Hepatocyte (in vitro differentiated cells): ENCODE measurements at regions not wholly inside any gene's neighbourhood (a gene's known extent, or its start where the extent isn't known, plus 50 kb on each side); places are given as distances from the start of the nearest gene placed in this dataset.

Source experiments
- DNase-seq: peaks from one replicate; pipeline ENCODE4 v3.0.0-alpha.2; 2016; ENCODE audit warnings: low spot score
- H2AFZ ChIP-seq: fragments of 200-600 bp; sonication (generic); 2 replicates; pipeline ENCODE4 v1.6.0; 2016; ENCODE audit warnings: antibody characterized with exemption, mild to moderate bottlenecking
- H3K27ac ChIP-seq: fragments of 200-600 bp; sonication (generic); 2 replicates; pipeline ENCODE4 v1.5.1; 2016; ENCODE audit warnings: mild to moderate bottlenecking
- H3K27me3 ChIP-seq: fragments of 200-600 bp; sonication (generic); 2 replicates; pipeline ENCODE4 v1.6.1; 2016
- H3K36me3 ChIP-seq: fragments of 200-600 bp; sonication (generic); replicated peaks from 2 replicates; pipeline ENCODE4 v1.5.1; 2016; ENCODE audit warnings: low read depth; ENCODE audit not compliant: insufficient read depth
- H3K4me1 ChIP-seq: fragments of 200-600 bp; sonication (generic); 2 replicates; pipeline ENCODE4 v1.5.1; 2016; ENCODE audit warnings: mild to moderate bottlenecking, moderate library complexity; ENCODE audit not compliant: insufficient read depth
- H3K4me2 ChIP-seq: fragments of 200-600 bp; sonication (generic); 2 replicates; pipeline ENCODE4 v1.6.0; 2016
- H3K4me3 ChIP-seq: fragments of 200-600 bp; sonication (generic); 2 replicates; pipeline ENCODE4 v1.5.1; 2016; ENCODE audit warnings: mild to moderate bottlenecking
- H3K79me2 ChIP-seq: fragments of 200-600 bp; sonication (generic); 2 replicates; pipeline ENCODE4 v1.6.0; 2017; ENCODE audit warnings: mild to moderate bottlenecking
- H3K9me2 ChIP-seq: fragments of 200-600 bp; sonication (generic); replicated peaks from 2 replicates; pipeline ENCODE4 v1.6.0; 2017; ENCODE audit warnings: mild to moderate bottlenecking; ENCODE audit not compliant: insufficient read depth
- H3K9me3 ChIP-seq: fragments of 200-600 bp; sonication (generic); 2 replicates; pipeline ENCODE4 v1.5.1; 2016; ENCODE audit warnings: low read depth, mild to moderate bottlenecking
- H4K20me1 ChIP-seq: fragments of 200-600 bp; sonication (generic); 2 replicates; pipeline ENCODE4 v1.6.0; 2016; ENCODE audit warnings: mild to moderate bottlenecking; ENCODE audit not compliant: insufficient read depth, poor library complexity, severe bottlenecking
- CTCF ChIP-seq: fragments of 200-600 bp; sonication (generic); IDR thresholded peaks from 2 replicates; pipeline ENCODE4 v1.5.1; 2016; ENCODE audit warnings: antibody characterized with exemption, mild to moderate bottlenecking; ENCODE audit not compliant: poor library complexity
- EZH2 ChIP-seq: fragments of 200-600 bp; sonication (generic); IDR thresholded peaks from 2 replicates; pipeline ENCODE4 v1.6.1; 2016; ENCODE audit warnings: antibody characterized with exemption, mild to moderate bottlenecking, borderline replicate concordance
- EZH2phosphoT487 ChIP-seq: fragments of 200-600 bp; sonication (generic); IDR thresholded peaks from one replicate; pipeline ENCODE4 v1.6.1; 2018; ENCODE audit warnings: antibody characterized with exemption, mild to moderate bottlenecking, low read depth, moderate library complexity; ENCODE audit not compliant: unreplicated experiment, severe bottlenecking
- WGBS: methylation state at CpG from one replicate; pipeline ENCODE4 v1.1.6; 2016; ENCODE audit warnings: low lambda C conversion rate; ENCODE audit errors: missing lambda C conversion rate; 5-methylcytosine and 5-hydroxymethylcytosine counted together

GRCh38 chr15:47383102-47383501 is 334.2 kb upstream of the SEMA6D start:
- DNase-seq, result no peak
- TF ChIP-seq EZH2 (no peak), CTCF (no peak), EZH2phosphoT487 (no peak)
- no peaks in the 10 kb centered on the region for H3K9me2 ChIP-seq
- H3K36me3 ChIP-seq, result no peaks in the 10 kb centered on the region
- 86% methylated on average over 5 of the region's 5 CpGs for WGBS
- H3K27me3 ChIP-seq, result no peaks in the 10 kb centered on the region
- H4K20me1 ChIP-seq, result no peaks in the 10 kb centered on the region
- H3K4me1 ChIP-seq, result peaks cover 7% of the 10 kb centered on the region
- no peak overlapping the region for H3K27ac ChIP-seq
- H3K4me2 ChIP-seq, result no peak overlapping the region
- H2AFZ ChIP-seq, result no peak overlapping the region
- no peak overlapping the region for H3K4me3 ChIP-seq
- no peaks in the 10 kb centered on the region for H3K79me2 ChIP-seq
- H3K9me3 ChIP-seq, result no peaks in the 10 kb centered on the region

GRCh38 chr15:47383801-47384200 is 333.5 kb upstream of the SEMA6D start:
- Histone ChIP-seq H3K4me1 (peaks cover 7% of the 10 kb centered on the region), H3K4me2 (no peak overlapping the region), H3K27ac (peak overlapping the region; percentile 38), H4K20me1 (no peaks in the 10 kb centered on the region), H3K4me3 (no peak overlapping the region), H3K27me3 (no peaks in the 10 kb centered on the region), H3K36me3 (no peaks in the 10 kb centered on the region), H3K9me2 (no peaks in the 10 kb centered on the region), H2AFZ (no peak overlapping the region), H3K79me2 (no peaks in the 10 kb centered on the region), H3K9me3 (no peaks in the 10 kb centered on the region)
- 71% methylated on average over 3 of the region's 3 CpGs for WGBS
- no peak for DNase-seq
- TF ChIP-seq EZH2, result no peak
- TF ChIP-seq EZH2phosphoT487, result no peak
- no peak for TF ChIP-seq CTCF

GRCh38 chr15:47384341-47384740 is 333.0 kb upstream of the SEMA6D start:
- peak; percentile 78 for DNase-seq
- Histone ChIP-seq H3K9me3 (no peaks in the 10 kb centered on the region), H3K79me2 (no peaks in the 10 kb centered on the region), H3K36me3 (no peaks in the 10 kb centered on the region), H3K4me2 (no peak overlapping the region), H4K20me1 (no peaks in the 10 kb centered on the region), H3K4me3 (no peak overlapping the region), H3K4me1 (peaks cover 7% of the 10 kb centered on the region), H3K27me3 (no peaks in the 10 kb centered on the region), H3K9me2 (no peaks in the 10 kb centered on the region), H3K27ac (peak overlapping the region; percentile 38), H2AFZ (no peak overlapping the region)
- TF ChIP-seq EZH2, result no peak
- no peak for TF ChIP-seq CTCF
- no peak for TF ChIP-seq EZH2phosphoT487
- WGBS, result 47% methylated on average over 4 of the region's 4 CpGs

GRCh38 chr15:47384776-47385175 is 332.5 kb upstream of the SEMA6D start:
- no peaks in the 10 kb centered on the region for H3K9me2 ChIP-seq
- no peak for TF ChIP-seq EZH2phosphoT487
- TF ChIP-seq EZH2, result no peak
- TF ChIP-seq CTCF, result no peak
- peaks cover 7% of the 10 kb centered on the region for H3K4me1 ChIP-seq
- WGBS, result 93% methylated on average over 2 of the region's 2 CpGs
- no peaks in the 10 kb centered on the region for H3K36me3 ChIP-seq
- H3K79me2 ChIP-seq, result no peaks in the 10 kb centered on the region
- DNase-seq, result no peak
- H3K4me3 ChIP-seq, result no peak overlapping the region
- H2AFZ ChIP-seq, result no peak overlapping the region
- H3K9me3 ChIP-seq, result no peaks in the 10 kb centered on the region
- H4K20me1 ChIP-seq, result no peaks in the 10 kb centered on the region
- H3K27ac ChIP-seq, result no peak overlapping the region
- H3K4me2 ChIP-seq, result no peak overlapping the region
- H3K27me3 ChIP-seq, result no peaks in the 10 kb centered on the region
